ENCODE measurements at regions not wholly inside any gene's neighbourhood (a gene's known extent, or its start where the extent isn't known, plus 50 kb on each side); places are given as distances from the start of the nearest gene placed in this dataset.
"Not testable (repeated sequence)": the region's sequence is repeated elsewhere in the genome, so short reads cannot be mapped to it uniquely, and the experiment has no call there.

GRCh38 chr4:82247629-82248028 is 126.2 kb downstream of the HNRNPD start:
- no peak for DNase-seq (ENCODE audit: low read depth)

GRCh38 chr4:82247171-82247570 is 126.6 kb downstream of the HNRNPD start:
- no peak for DNase-seq (ENCODE audit: low read depth)

- DNase-seq (ENCODE audit: low read depth), result no peak
These were observed 132.3 kb downstream of the HNRNPD start for GRCh38 chr4:82241534-82241933.

GRCh38 chr4:82240410-82240809 is 133.4 kb downstream of the HNRNPD start:
- DNase-seq (ENCODE audit: low read depth), result no peak

GRCh38 chr4:82237142-82237541 is 136.6 kb downstream of the HNRNPD start:
- not testable (repeated sequence) for DNase-seq (ENCODE audit: low read depth)

GRCh38 chr4:82235346-82235745 is 138.4 kb downstream of the HNRNPD start:
- no peak for DNase-seq (ENCODE audit: low read depth)

- DNase-seq (ENCODE audit: low read depth), result no peak
These were observed 140.9 kb downstream of the HNRNPD start for GRCh38 chr4:82232891-82233290.

GRCh38 chr4:82231806-82232205 is 142.0 kb downstream of the HNRNPD start:
- DNase-seq (ENCODE audit: low read depth), result no peak

GRCh38 chr4:82230306-82230705 is 143.5 kb downstream of the HNRNPD start:
- no peak for DNase-seq (ENCODE audit: low read depth)

GRCh38 chr4:82225030-82225429 is 148.8 kb downstream of the HNRNPD start:
- DNase-seq (ENCODE audit: low read depth), result no peak

GRCh38 chr4:82223715-82224114 is 150.1 kb downstream of the HNRNPD start:
- no peak for DNase-seq (ENCODE audit: low read depth)

- no peak for DNase-seq (ENCODE audit: low read depth)
These were observed 154.4 kb downstream of the HNRNPD start for GRCh38 chr4:82219346-82219745.

GRCh38 chr4:82217986-82218715 is 155.6 kb downstream of the HNRNPD start:
- peak; percentile 8 for DNase-seq (ENCODE audit: low read depth)

GRCh38 chr4:82216219-82216618 is 157.6 kb downstream of the HNRNPD start:
- DNase-seq (ENCODE audit: low read depth), result no peak

- no peak for DNase-seq (ENCODE audit: low read depth)
These were observed 158.0 kb downstream of the HNRNPD start for GRCh38 chr4:82215800-82216199.

GRCh38 chr4:82215039-82215438 is 158.8 kb downstream of the HNRNPD start:
- DNase-seq (ENCODE audit: low read depth), result no peak

GRCh38 chr4:82213485-82214417 is 160.0 kb downstream of the HNRNPD start:
- no peak for DNase-seq (ENCODE audit: low read depth)

- DNase-seq (ENCODE audit: low read depth), result peak; percentile 50
These were observed 171.8 kb downstream of the HNRNPD start for GRCh38 chr4:82201805-82202641.

- DNase-seq (ENCODE audit: low read depth), result peak; percentile 44
These were observed 172.5 kb downstream of the HNRNPD start for GRCh38 chr4:82201303-82201702.

- no peak for DNase-seq (ENCODE audit: low read depth)
These were observed 173.7 kb downstream of the HNRNPD start for GRCh38 chr4:82200046-82200445.

- no peak for DNase-seq (ENCODE audit: low read depth)
These were observed 179.5 kb downstream of the HNRNPD start for GRCh38 chr4:82194329-82194728.

GRCh38 chr4:82192017-82192673 is 181.6 kb downstream of the HNRNPD start:
- DNase-seq (ENCODE audit: low read depth), result no peak
